ENCODE measurements at regions not wholly inside any gene's neighbourhood (a gene's known extent, or its start where the extent isn't known, plus 50 kb on each side); places are given as distances from the start of the nearest gene placed in this dataset.

DNA sequence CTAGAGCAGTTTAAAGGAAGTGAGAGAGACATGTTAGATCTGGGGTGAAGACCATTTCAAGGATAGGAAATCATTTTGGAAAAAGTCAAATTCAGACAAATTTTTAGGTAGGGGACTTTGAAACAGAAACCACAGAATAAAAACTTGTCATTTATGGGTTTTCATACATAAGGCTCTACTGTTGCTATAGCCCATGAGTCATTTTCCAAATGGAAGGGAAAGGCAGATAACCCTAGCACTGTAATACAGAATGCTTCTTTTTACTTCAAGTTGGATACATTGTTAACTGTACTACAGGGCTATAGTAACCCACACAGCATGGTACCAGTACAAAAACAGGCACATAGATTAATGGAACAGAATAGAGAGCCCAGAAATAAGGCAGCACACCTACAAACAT, 455.4 kb downstream of the EBF1 start:
- TF ChIP-seq, protein P1, sequence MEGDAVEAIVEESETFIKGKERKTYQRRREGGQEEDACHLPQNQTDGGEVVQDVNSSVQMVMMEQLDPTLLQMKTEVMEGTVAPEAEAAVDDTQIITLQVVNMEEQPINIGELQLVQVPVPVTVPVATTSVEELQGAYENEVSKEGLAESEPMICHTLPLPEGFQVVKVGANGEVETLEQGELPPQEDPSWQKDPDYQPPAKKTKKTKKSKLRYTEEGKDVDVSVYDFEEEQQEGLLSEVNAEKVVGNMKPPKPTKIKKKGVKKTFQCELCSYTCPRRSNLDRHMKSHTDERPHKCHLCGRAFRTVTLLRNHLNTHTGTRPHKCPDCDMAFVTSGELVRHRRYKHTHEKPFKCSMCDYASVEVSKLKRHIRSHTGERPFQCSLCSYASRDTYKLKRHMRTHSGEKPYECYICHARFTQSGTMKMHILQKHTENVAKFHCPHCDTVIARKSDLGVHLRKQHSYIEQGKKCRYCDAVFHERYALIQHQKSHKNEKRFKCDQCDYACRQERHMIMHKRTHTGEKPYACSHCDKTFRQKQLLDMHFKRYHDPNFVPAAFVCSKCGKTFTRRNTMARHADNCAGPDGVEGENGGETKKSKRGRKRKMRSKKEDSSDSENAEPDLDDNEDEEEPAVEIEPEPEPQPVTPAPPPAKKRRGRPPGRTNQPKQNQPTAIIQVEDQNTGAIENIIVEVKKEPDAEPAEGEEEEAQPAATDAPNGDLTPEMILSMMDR (IDR thresholded peaks at IDR 0.05; ENCODE audit: borderline replicate concordance, insufficient read depth, low read depth, low read length) = no peak
- H3K4me3 ChIP-seq (ENCODE audit: low read depth, low read length) = no peak overlapping the region

DNA sequence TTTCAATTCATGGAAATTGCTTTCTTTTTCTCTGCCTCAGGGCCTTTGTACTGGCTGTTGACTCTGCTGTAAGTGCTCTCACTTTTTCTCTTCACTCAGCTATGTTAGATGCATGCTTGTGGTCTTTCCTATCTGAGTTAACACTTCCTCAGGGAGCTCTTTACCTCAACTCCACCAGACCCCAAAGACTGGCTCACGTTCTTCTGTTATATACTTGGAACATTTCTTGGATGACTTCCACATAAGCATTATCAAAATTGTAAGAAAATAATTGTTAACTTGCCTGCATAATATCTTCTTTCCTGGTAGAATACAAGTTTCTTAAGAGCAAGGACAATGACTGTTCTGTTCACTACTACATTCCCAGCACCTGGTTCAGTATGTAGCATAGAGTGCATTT, 455.9 kb downstream of the EBF1 start:
- H3K4me3 ChIP-seq (ENCODE audit: low read depth, low read length) = no peak overlapping the region

DNA sequence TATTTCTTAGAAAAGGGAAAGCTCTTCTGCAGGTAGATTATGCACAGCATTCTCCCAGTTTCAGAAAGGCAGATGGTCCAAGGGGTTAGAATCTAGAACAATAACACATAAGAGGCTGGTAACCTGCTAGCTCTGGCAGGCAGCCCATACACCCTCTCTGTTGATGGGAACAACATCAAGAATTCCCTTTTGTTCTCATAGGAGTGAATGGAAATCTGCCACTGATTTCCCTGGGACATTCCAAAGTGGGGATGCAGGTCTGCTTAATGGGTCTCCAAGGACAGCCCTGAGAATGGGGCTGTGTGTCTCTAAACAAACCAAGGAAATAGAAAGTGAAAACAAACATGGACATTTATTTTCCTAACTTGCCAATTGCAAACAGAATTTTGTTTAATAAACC, 456.8 kb downstream of the EBF1 start:
- H3K4me3 ChIP-seq (ENCODE audit: low read depth, low read length) = no peak overlapping the region
- TF ChIP-seq, protein P1 (IDR thresholded peaks at IDR 0.05; ENCODE audit: borderline replicate concordance, insufficient read depth, low read depth, low read length) = no peak

More for the DNA sequence above, 455.9 kb downstream of the EBF1 start:
- TF ChIP-seq, protein P1 (IDR thresholded peaks at IDR 0.05; ENCODE audit: borderline replicate concordance, insufficient read depth, low read depth, low read length) = no peak

DNA sequence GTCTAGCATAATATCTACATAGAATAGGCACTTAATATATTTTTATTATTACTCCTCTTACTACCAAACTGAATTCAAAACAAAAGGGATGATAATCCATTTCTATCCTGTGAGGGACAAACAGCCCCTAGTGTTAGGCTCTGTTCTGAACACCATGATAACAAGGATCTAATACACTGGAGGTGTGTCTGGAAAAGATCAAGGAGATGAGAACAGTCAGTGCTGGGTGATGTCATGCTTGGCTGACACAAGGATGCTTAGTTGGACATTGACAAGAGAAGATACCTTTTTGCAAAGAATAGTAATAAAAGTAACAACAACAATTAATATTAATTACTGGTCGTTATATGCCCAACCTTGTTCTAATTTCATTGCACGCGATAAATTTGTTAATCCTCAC, 458.7 kb downstream of the EBF1 start:
- H3K4me3 ChIP-seq (ENCODE audit: low read depth, low read length) = no peak overlapping the region
- TF ChIP-seq, protein P1 (IDR thresholded peaks at IDR 0.05; ENCODE audit: borderline replicate concordance, insufficient read depth, low read depth, low read length) = no peak

DNA sequence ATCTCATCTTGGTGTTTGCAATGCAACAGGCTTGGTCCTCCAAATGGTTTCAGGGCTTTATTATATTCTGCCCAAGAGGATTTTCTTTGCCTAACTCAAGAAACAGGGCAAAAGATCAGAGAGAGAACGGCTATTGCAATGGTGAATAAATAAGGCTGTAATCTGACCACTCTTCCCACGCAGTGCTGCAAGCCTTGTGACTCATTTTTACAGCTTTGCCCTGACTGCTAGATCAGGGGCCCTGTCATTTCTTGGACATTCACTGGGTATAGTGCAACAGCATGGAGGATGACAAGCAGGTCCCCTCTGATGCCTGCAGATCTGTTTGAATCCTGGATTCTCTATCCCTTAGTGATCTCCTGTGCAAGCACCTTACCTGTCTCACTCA, 459.1 kb downstream of the EBF1 start:
- TF ChIP-seq, protein P1 (IDR thresholded peaks at IDR 0.05; ENCODE audit: borderline replicate concordance, insufficient read depth, low read depth, low read length) = no peak
- no peak overlapping the region for H3K4me3 ChIP-seq (ENCODE audit: low read depth, low read length)

DNA sequence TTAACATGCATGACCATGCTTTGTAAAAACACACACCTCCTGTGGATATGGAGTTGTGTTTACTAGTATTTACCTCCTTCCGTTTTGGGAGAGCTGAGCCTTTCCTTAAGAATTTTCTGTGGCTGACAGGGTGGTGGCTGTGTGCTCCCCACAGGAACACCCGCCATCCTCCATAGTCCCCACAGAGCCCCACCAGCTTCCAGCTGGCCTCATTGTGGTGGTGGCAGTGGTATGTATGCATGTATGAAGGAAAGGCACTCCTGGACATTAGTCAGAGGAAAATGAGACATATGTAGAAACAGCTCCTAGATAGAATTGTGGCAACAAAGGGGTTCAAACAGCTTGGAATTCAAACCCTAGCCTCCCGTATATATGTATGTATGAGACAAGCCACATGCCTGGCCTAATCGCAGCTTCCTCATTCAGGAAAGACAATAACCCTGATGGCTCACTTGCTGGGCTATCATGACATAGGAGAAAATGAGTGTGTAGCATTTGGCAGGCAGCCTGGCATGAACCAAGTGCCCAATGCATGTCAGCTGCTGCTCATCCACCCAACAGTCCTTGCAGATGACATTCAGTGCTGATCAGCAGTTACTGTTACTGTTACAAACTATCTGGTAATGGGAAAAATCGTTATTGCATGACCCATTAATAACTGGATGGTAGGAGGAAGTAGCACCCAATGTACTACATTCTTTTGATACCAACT, 459.7 kb downstream of the EBF1 start:
- TF ChIP-seq, protein P1 (IDR thresholded peaks at IDR 0.05; ENCODE audit: borderline replicate concordance, insufficient read depth, low read depth, low read length) = no peak
- H3K4me3 ChIP-seq (ENCODE audit: low read depth, low read length) = no peak overlapping the region

DNA sequence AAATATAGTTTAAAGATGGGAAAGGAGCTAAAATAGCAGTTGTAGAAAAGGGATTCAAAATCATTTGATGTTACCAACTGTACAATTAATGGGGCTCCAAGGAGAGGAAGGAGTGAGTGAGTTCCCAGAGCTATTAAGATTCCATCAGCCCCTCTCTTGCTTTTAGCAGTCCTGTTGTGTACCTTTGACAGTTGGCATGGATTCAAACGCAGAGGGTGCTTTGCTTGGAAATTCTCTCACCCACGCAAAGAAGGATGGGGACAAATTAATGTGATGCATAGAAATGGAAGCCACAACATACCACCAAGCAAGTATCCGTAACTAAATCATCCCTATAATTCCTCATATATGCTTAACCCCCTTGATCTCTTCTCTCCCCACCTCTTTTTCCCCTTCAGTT, 461.3 kb downstream of the EBF1 start:
- TF ChIP-seq, protein P1 (IDR thresholded peaks at IDR 0.05; ENCODE audit: borderline replicate concordance, insufficient read depth, low read depth, low read length) = no peak
- no peak overlapping the region for H3K4me3 ChIP-seq (ENCODE audit: low read depth, low read length)
